Right lobe of liver (tissue), 6 donors: ENCODE measurements at regions not wholly inside any gene's neighbourhood (a gene's known extent, or its start where the extent isn't known, plus 50 kb on each side); places are given as distances from the start of the nearest gene placed in this dataset.
"Not testable (repeated sequence)": the region's sequence is repeated elsewhere in the genome, so short reads cannot be mapped to it uniquely, and the experiment has no call there.

Experiments used
- ATAC-seq, 4 donors: fragments of 200-7000 bp; cut with Tn5 transposase; one replicate each; pipeline ENCODE4 v1.9.1; 2020; ENCODE audit warnings: mild to moderate bottlenecking in 4 of 4, moderate library complexity in 4 of 4
- DNase-seq, 3 donors: peaks; one replicate each; pipeline ENCODE4 v3.0.0-alpha.2; 2020
- H3K27ac ChIP-seq, 3 donors: fragments of 200-600 bp; one replicate each; pipeline ENCODE4 v1.8.0; 2022
- H3K27me3 ChIP-seq, 2 donors: fragments of 200-600 bp; one replicate each; pipeline ENCODE4 v1.8.0; 2022
- H3K36me3 ChIP-seq, 4 donors: fragments of 200-600 bp; sonication (generic) in 1 of 4; one replicate each; pipeline versions ENCODE4 v1.5.1 to v1.8.0; 2017 to 2022; ENCODE audit warnings: control low read depth in 1 of 4
- H3K4me1 ChIP-seq, 4 donors: fragments of 200-600 bp; sonication (generic) in 1 of 4; one replicate each; pipeline versions ENCODE4 v1.5.1 to v1.8.0; 2017 to 2022; ENCODE audit warnings: control low read depth in 1 of 4
- H3K4me3 ChIP-seq, 3 donors: fragments of 200-600 bp; one replicate each; pipeline ENCODE4 v1.8.0; 2022
- H3K9me3 ChIP-seq, 4 donors: fragments of 200-600 bp; sonication (generic) in 1 of 4; one replicate each; pipeline versions ENCODE4 v1.5.1 to v1.8.0; 2017 to 2022; ENCODE audit warnings: control low read depth in 1 of 4
- POLR2A ChIP-seq: fragments of 450-650 bp; IDR thresholded peaks from one replicate; pipeline ENCODE4 v1.6.1; 2017; ENCODE audit warnings: antibody characterized with exemption, mild to moderate bottlenecking
- WGBS: methylation state at CpG from one replicate; pipeline ENCODE4 v1.1.6; 2018; ENCODE audit warnings: low coverage, low lambda C conversion rate; ENCODE audit not compliant: insufficient coverage; ENCODE audit errors: missing lambda C conversion rate; 5-methylcytosine and 5-hydroxymethylcytosine counted together
- intact Hi-C, 2 donors: fragments of 100-400 bp; cut with DNase I; formaldehyde crosslinking; loops; one replicate each; pipeline versions ENCODE4 v1.11.2 to v1.14.1; 2022
- TF ChIP-seq, protein P1 (sequence below), 4 donors: fragments of 200-600 bp in 3 of 4; fragments of 450-650 bp in 1 of 4; IDR thresholded peaks; one replicate each; pipeline versions ENCODE4 v1.5.1 to v1.8.0; 2016 to 2022; ENCODE audit warnings: antibody characterized with exemption in 4 of 4, mild to moderate bottlenecking in 2 of 4
- donor health status: DM: no; HTN: yes; CAD: no.
- donor health status: DM: no; HTN: no; CAD: no.
- donor health status: DM: no; HTN: no; CAD: no.
- donor health status: DM: no; HTN: yes; CAD: no.
- donor health status: DM: no; HTN: yes; CAD: no.

DNA sequence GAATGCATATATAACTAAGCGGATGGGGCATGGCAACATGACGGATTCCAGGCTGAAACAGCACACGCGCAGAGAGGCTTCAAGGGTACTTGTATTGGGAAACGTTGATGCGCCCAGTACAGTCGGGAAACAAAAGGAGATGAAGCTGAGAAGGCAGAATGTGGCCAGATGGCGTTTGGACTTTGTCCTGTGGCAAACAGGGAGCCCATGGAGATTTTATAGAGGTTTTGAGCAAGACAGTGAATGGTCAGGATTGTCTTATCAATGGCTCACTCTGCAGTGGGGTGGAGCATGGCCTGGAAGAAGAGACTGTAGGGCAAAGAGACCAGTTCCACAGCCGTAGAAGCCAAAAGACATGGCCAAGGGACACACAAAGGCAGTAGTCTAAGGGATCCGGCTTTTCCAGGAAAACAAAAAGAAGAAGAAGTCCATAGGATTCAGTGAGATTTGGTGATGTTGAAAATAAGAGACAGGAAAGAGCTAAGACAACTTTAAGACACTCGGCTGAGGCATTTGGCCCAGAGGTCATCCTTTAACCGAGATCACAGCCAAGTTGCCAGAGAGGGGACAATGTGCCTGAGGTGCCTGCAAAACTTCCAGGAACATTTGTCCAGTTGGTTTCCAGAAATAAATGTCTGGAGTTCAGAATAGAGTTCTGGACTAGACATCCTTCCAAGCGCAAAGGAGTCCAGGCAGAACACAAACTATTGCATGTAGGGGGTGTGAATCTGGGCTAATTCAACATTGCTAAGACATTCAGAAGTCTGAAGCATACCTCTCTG is 123.0 kb upstream of the RREB1 start:
- ATAC-seq (no peak), DNase-seq (no peak)
- H3K9me3 ChIP-seq = no peaks in the 10 kb centered on the region
- H3K4me1 ChIP-seq = no peaks in the 10 kb centered on the region
- H3K27me3 ChIP-seq = no peaks in the 10 kb centered on the region
- 85% methylated on average over 13 of the region's 13 CpGs for WGBS
- H3K36me3 ChIP-seq = no peaks in the 10 kb centered on the region
- no peak overlapping the region for H3K27ac ChIP-seq
- TF ChIP-seq, protein P1, sequence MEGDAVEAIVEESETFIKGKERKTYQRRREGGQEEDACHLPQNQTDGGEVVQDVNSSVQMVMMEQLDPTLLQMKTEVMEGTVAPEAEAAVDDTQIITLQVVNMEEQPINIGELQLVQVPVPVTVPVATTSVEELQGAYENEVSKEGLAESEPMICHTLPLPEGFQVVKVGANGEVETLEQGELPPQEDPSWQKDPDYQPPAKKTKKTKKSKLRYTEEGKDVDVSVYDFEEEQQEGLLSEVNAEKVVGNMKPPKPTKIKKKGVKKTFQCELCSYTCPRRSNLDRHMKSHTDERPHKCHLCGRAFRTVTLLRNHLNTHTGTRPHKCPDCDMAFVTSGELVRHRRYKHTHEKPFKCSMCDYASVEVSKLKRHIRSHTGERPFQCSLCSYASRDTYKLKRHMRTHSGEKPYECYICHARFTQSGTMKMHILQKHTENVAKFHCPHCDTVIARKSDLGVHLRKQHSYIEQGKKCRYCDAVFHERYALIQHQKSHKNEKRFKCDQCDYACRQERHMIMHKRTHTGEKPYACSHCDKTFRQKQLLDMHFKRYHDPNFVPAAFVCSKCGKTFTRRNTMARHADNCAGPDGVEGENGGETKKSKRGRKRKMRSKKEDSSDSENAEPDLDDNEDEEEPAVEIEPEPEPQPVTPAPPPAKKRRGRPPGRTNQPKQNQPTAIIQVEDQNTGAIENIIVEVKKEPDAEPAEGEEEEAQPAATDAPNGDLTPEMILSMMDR (IDR thresholded peaks at IDR 0.05) = no peak
- no peak for TF ChIP-seq POLR2A
- H3K4me3 ChIP-seq = no peak overlapping the region
- intact Hi-C loops = no loop called here

- Histone ChIP-seq H3K27ac (no peak overlapping the region), H3K4me3 (no peak overlapping the region), H3K9me3 (no peaks in the 10 kb centered on the region), H3K27me3 (no peaks in the 10 kb centered on the region), H3K4me1 (no peaks in the 10 kb centered on the region), H3K36me3 (no peaks in the 10 kb centered on the region)
- WGBS = 87% methylated on average over 1 of the region's 1 CpG
- DNase-seq (no peak), ATAC-seq (no peak)
- intact Hi-C loops = no loop called here
- TF ChIP-seq POLR2A = no peak
- TF ChIP-seq, protein P1 (IDR thresholded peaks at IDR 0.05) = no peak
Measured at GRCh38 chr6:6986344-6986743, 121.4 kb upstream of the RREB1 start.

- Histone ChIP-seq H3K4me3 (no peak overlapping the region), H3K27me3 (no peaks in the 10 kb centered on the region), H3K36me3 (no peaks in the 10 kb centered on the region), H3K27ac (no peak overlapping the region), H3K4me1 (no peaks in the 10 kb centered on the region), H3K9me3 (no peaks in the 10 kb centered on the region)
- intact Hi-C loops = no loop called here
- DNase-seq (no peak), ATAC-seq (no peak)
- WGBS = 60% methylated on average over 3 of the region's 4 CpGs
- TF ChIP-seq, protein P1 (IDR thresholded peaks at IDR 0.05) = no peak
- no peak for TF ChIP-seq POLR2A
Measured at GRCh38 chr6:6987749-6988148, 120.0 kb upstream of the RREB1 start.

- H3K9me3 ChIP-seq, intact Hi-C loops, ATAC-seq, H3K27me3 ChIP-seq, H3K36me3 ChIP-seq, H3K27ac ChIP-seq, H3K4me3 ChIP-seq, DNase-seq: not testable (repeated sequence)
- 84% methylated on average over 4 of the region's 4 CpGs for WGBS
- peaks cover 0 to 17% (median 7%) of the 10 kb centered on the region in 4 donors for H3K4me1 ChIP-seq
Measured at GRCh38 chr6:6990059-6990458, 117.7 kb upstream of the RREB1 start.

DNA sequence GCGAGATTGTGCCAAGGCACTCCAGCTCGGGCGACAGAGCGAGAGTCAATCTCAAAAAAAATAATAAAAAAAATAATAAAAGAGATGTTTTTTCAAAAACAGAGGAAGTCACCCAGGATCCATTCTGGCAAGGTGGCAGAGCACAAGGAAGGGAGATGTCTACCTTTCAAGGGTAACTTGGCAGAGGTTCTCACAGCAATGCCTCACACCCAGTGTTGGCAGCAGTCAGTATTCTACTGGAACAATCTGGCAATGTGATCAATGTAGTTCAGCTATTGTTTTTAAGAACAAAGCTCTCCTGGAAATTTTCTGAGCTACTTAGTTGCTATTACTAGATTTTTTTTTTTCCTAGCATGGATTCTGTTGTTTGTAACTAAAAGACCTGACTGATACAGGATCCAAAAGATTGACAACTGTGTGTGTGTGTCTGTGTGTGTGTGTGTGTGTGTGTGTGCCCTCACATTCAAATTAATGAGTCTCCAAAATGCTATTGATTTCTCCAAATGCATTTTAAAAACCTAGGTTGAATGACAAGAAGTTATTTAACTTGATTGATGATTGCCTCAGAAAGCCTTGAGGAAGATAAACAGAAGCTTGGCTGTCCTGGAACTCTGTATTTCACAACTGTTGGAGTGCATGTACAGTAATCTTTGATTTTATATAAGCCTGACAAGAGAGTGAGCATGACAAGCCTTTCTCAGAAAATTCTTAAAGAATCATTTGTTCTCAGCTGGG is 114.1 kb upstream of the RREB1 start:
- no peaks in the 10 kb centered on the region for H3K9me3 ChIP-seq
- TF ChIP-seq POLR2A = no peak
- TF ChIP-seq, protein P1 (IDR thresholded peaks at IDR 0.05) = no peak
- no peak overlapping the region for H3K4me3 ChIP-seq
- H3K4me1 ChIP-seq = peaks cover 0 to 30% (median 10%) of the 10 kb centered on the region in 4 donors
- no peaks in the 10 kb centered on the region for H3K36me3 ChIP-seq
- DNase-seq = no peak
- WGBS = no CpG with 5 or more reads among the region's 4 CpGs
- intact Hi-C loops = no loop called here
- ATAC-seq = peak; percentile 58 to 73 (median 64)
- peak overlapping the region in 2 of 3 donors; percentile 27 to 80 for H3K27ac ChIP-seq
- H3K27me3 ChIP-seq = no peaks in the 10 kb centered on the region
